K562 (cell line): ENCODE measurements at regions not wholly inside any gene's neighbourhood (a gene's known extent, or its start where the extent isn't known, plus 50 kb on each side); places are given as distances from the start of the nearest gene placed in this dataset.

ENCODE experiments used
- ATAC-seq: fragments of 200-7000 bp; cut with Tn5 transposase; 3 replicates; pipeline ENCODE4 v1.9.1; 2020; ENCODE audit warnings: moderate library complexity
- BruUV-seq: library from RNA; stranded (reverse); fragments of 400-500 nt; replicated peaks from 2 replicates; lab custom pipeline; 2021; lab: Mats Ljungman, UMichigan
- CTCF ChIA-PET: fragments of 300-600 bp; formaldehyde crosslinking; extraction: SDS; loops from one replicate; lab custom pipeline; 2021; ENCODE audit warnings: low intra/inter-chr PET ratio; lab: Yijun Ruan, JAX
- POLR2A ChIA-PET: fragments of 300-600, 350-650 bp; sonication (Branson Sonifier 250); formaldehyde crosslinking; extraction: SDS; loops from one replicate; lab custom pipeline; 2021; ENCODE audit warnings: antibody characterized with exemption, inconsistent platforms; lab: Yijun Ruan, JAX
- DNase-seq, 4 experiments: peaks; one replicate each; pipeline versions ENCODE4 v3.0.0 to v3.0.0-alpha.2; 2011 to 2018; ENCODE audit warnings: low spot score in 3 of 4, mixed read lengths in 3 of 4; ENCODE audit errors: extremely low read depth in 1 of 4
- FAIRE-seq: peaks from 2 replicates; lab custom pipeline; 2011; peaks lifted over from hg19 to GRCh38; lab: Jason Lieb, UNC
- H2AFZ ChIP-seq: 2 replicates; pipeline ENCODE4 v1.6.0; 2011; ENCODE audit warnings: low read depth, low read length, control low read depth, inconsistent platforms
- H3K27ac ChIP-seq: fragments of 200-600 bp; 3 replicates; pipeline ENCODE4 v1.8.0; 2011; ENCODE audit warnings: low read depth, mild to moderate bottlenecking, control low read depth, inconsistent platforms, low read length, moderate library complexity, mixed read lengths; ENCODE audit errors: extremely low read depth
- H3K27me3 ChIP-seq, 2 experiments: fragments of 300-600 bp in 1 of 2; 2 replicates in 1 of 2; 3 replicates in 1 of 2; pipeline versions ENCODE4 v1.6.0 to v1.8.0; 2011; ENCODE audit warnings: inconsistent platforms in 2 of 2, low read length in 2 of 2, mild to moderate bottlenecking in 1 of 2, mixed read lengths in 1 of 2, moderate library complexity in 1 of 2; ENCODE audit not compliant: control insufficient read depth in 2 of 2, insufficient read depth in 2 of 2
- H3K36me3 ChIP-seq: fragments of 300-600 bp; 3 replicates; pipeline ENCODE4 v1.8.0; 2011; ENCODE audit warnings: mild to moderate bottlenecking, low read length, inconsistent platforms; ENCODE audit not compliant: control insufficient read depth, insufficient read depth
- H3K4me1 ChIP-seq, 2 experiments: fragments of 200-600 bp in 1 of 2; replicated peaks in 1 of 2; 2 replicates in 1 of 2; 3 replicates in 1 of 2; pipeline versions ENCODE4 v1.5.1 to v1.8.0; 2011; ENCODE audit warnings: inconsistent platforms in 2 of 2, low read length in 2 of 2, mild to moderate bottlenecking in 1 of 2, mixed read lengths in 1 of 2, moderate library complexity in 1 of 2; ENCODE audit not compliant: control insufficient read depth in 2 of 2, insufficient read depth in 2 of 2
- H3K4me2 ChIP-seq: 2 replicates; pipeline ENCODE4 v1.6.1; 2011; ENCODE audit warnings: low read length, control low read depth, inconsistent platforms, mixed read lengths; ENCODE audit not compliant: insufficient read depth
- H3K4me3 ChIP-seq: fragments of 200-600 bp; sonication (generic), shearing (Covaris generic); 2 replicates; pipeline ENCODE4 v1.5.1; 2016; ENCODE audit warnings: control low read depth, inconsistent platforms
- H3K79me2 ChIP-seq: fragments of 200-600 bp; 3 replicates; pipeline ENCODE4 v1.8.0; 2011; ENCODE audit warnings: low read length, inconsistent platforms; ENCODE audit not compliant: control insufficient read depth, insufficient read depth
- H3K9ac ChIP-seq, 2 experiments: 2 replicates each; pipeline versions ENCODE4 v1.6.0 to v1.6.1; 2011; ENCODE audit warnings: low read depth in 2 of 2, low read length in 2 of 2, control low read depth in 1 of 2, inconsistent platforms in 1 of 2, mild to moderate bottlenecking in 1 of 2, mixed read lengths in 1 of 2; ENCODE audit not compliant: insufficient read depth in 1 of 2
- H3K9me1 ChIP-seq: one replicate; pipeline ENCODE4 v1.6.0; 2011; ENCODE audit warnings: inconsistent platforms, mild to moderate bottlenecking, low read length, moderate library complexity; ENCODE audit not compliant: control insufficient read depth, insufficient read depth
- H3K9me3 ChIP-seq: replicated peaks from 2 replicates; pipeline ENCODE4 v1.5.1; 2011; ENCODE audit warnings: low read depth, low read length, inconsistent platforms; ENCODE audit not compliant: control insufficient read depth, insufficient read depth
- H4K20me1 ChIP-seq: replicated peaks from 2 replicates; pipeline ENCODE4 v1.6.1; 2011; ENCODE audit warnings: low read length, inconsistent platforms, mixed read lengths; ENCODE audit not compliant: control insufficient read depth, insufficient read depth
- ARNT ChIP-seq, 2 experiments: fragments of 450-650 bp; IDR thresholded peaks; 2 replicates each; pipeline ENCODE4 v1.6.1; 2016; ENCODE audit warnings: mild to moderate bottlenecking in 1 of 2
- BRF1 ChIP-seq: IDR thresholded peaks from 3 replicates; pipeline ENCODE4 v1.6.1; 2011; ENCODE audit warnings: borderline replicate concordance, mild to moderate bottlenecking; ENCODE audit not compliant: insufficient read length; ENCODE audit errors: extremely low read depth
- CEBPG ChIP-seq, 3 experiments: fragments of 200-800 bp in 1 of 3; sonication (Bioruptor generic) in 1 of 3; sonication (generic) in 1 of 3; formaldehyde crosslinking in 1 of 3; IDR thresholded peaks in 2 of 3; conservative IDR thresholded peaks in 1 of 3; 2 replicates each; pipeline versions ENCODE4 v1.6.1 to v1.8.0; 2016 to 2022; ENCODE audit warnings: missing compliant biosample characterization in 2 of 3, missing genetic modification characterization in 2 of 3, mild to moderate bottlenecking in 1 of 3, missing genetic modification reagents in 1 of 3
- CREB1 ChIP-seq, 2 experiments: sonication (generic) in 1 of 2; formaldehyde crosslinking in 1 of 2; IDR thresholded peaks; 2 replicates each; pipeline versions ENCODE4 v1.6.1 to v1.8.0; 2012 to 2022; ENCODE audit warnings: inconsistent platforms in 1 of 2, mild to moderate bottlenecking in 1 of 2, missing genetic modification reagents in 1 of 2, moderate library complexity in 1 of 2
- DIDO1 ChIP-seq: fragments of 450-650 bp; IDR thresholded peaks from 2 replicates; pipeline ENCODE4 v1.6.1; 2016; ENCODE audit warnings: low read depth, missing biosample characterization, missing genetic modification characterization
- EWSR1 ChIP-seq: fragments of 450-650 bp; IDR thresholded peaks from 2 replicates; pipeline ENCODE4 v1.6.1; 2018; ENCODE audit warnings: borderline replicate concordance, mild to moderate bottlenecking, low read depth, moderate library complexity; ENCODE audit not compliant: partially characterized antibody
- FOXJ2 ChIP-seq: fragments of 200-800 bp; sonication (Bioruptor generic); IDR thresholded peaks from 2 replicates; pipeline ENCODE4 v1.6.1; 2016; ENCODE audit warnings: missing genetic modification characterization, missing compliant biosample characterization
- HNRNPLL ChIP-seq: fragments of 200-400 bp; formaldehyde crosslinking; IDR thresholded peaks from 2 replicates; pipeline ENCODE4 v1.6.1; 2017; ENCODE audit warnings: low read length, low read depth, mild to moderate bottlenecking; ENCODE audit not compliant: poor library complexity, severe bottlenecking
- MYBL2 ChIP-seq, 2 experiments: fragments of 450-650 bp in 1 of 2; sonication (generic) in 1 of 2; formaldehyde crosslinking in 1 of 2; IDR thresholded peaks; 2 replicates each; pipeline versions ENCODE4 v1.6.1 to v1.8.1; 2017 to 2022; ENCODE audit warnings: borderline replicate concordance in 1 of 2, inconsistent platforms in 1 of 2, low read depth in 1 of 2, mild to moderate bottlenecking in 1 of 2, missing genetic modification reagents in 1 of 2, moderate library complexity in 1 of 2
- PTTG1 ChIP-seq: fragments of 450-650 bp; IDR thresholded peaks from 2 replicates; pipeline ENCODE4 v1.6.1; 2016; ENCODE audit warnings: low read depth, mild to moderate bottlenecking, missing genetic modification characterization, missing compliant biosample characterization
- RB1 ChIP-seq: fragments of 450-650 bp; IDR thresholded peaks from 2 replicates; pipeline ENCODE4 v1.6.1; 2017; ENCODE audit warnings: low read depth, mild to moderate bottlenecking
- SRSF3 ChIP-seq: fragments of 200-400 bp; formaldehyde crosslinking; IDR thresholded peaks from 2 replicates; pipeline ENCODE4 v1.6.1; 2016; ENCODE audit warnings: mild to moderate bottlenecking, low read length, moderate library complexity; ENCODE audit not compliant: insufficient read depth
- STAT5B ChIP-seq: fragments of 250-450 bp; sonication (Bioruptor Pico); IDR thresholded peaks from 2 replicates; pipeline ENCODE4 v1.8.0; 2021; ENCODE audit warnings: mild to moderate bottlenecking, inconsistent platforms
- TAF15 ChIP-seq: fragments of 200-400 bp; formaldehyde crosslinking; IDR thresholded peaks from 2 replicates; pipeline ENCODE4 v1.6.1; 2017; ENCODE audit warnings: mild to moderate bottlenecking, low read depth, low read length, moderate library complexity
- TBP ChIP-seq: optimal IDR thresholded peaks from 2 replicates; pipeline ENCODE3; 2011; ENCODE audit warnings: low read depth, low read length, improper control_type of control experiment
- ZC3H8 ChIP-seq: fragments of 450-650 bp; IDR thresholded peaks from 2 replicates; pipeline ENCODE4 v1.6.1; 2017
- ZNF316 ChIP-seq: fragments of 450-650 bp; IDR thresholded peaks from 2 replicates; pipeline ENCODE4 v1.6.1; 2016
- ZNF592 ChIP-seq: fragments of 450-650 bp; IDR thresholded peaks from 2 replicates; pipeline ENCODE4 v1.6.1; 2017; ENCODE audit warnings: antibody characterized with exemption, mild to moderate bottlenecking
- WGBS: fragments of 100-300 bp; shearing (Covaris generic); methylation state at CpG from one replicate; pipeline ENCODE4 v1.1.6; 2016; ENCODE audit warnings: low coverage, mixed read lengths; ENCODE audit not compliant: insufficient coverage; ENCODE audit errors: missing lambda C conversion rate; 5-methylcytosine and 5-hydroxymethylcytosine counted together
- in situ Hi-C: fragments of 300-500 bp; cut with MboI; formaldehyde crosslinking; loops from 4 replicates; pipeline ENCODE4 v1.15.0; 2018; ENCODE audit warnings: inconsistent platforms, mixed read lengths
- intact Hi-C: fragments of 100-400 bp; cut with micrococcal nuclease; formaldehyde crosslinking; loops from 2 replicates; pipeline ENCODE4 v1.14.2; 2022

DNA sequence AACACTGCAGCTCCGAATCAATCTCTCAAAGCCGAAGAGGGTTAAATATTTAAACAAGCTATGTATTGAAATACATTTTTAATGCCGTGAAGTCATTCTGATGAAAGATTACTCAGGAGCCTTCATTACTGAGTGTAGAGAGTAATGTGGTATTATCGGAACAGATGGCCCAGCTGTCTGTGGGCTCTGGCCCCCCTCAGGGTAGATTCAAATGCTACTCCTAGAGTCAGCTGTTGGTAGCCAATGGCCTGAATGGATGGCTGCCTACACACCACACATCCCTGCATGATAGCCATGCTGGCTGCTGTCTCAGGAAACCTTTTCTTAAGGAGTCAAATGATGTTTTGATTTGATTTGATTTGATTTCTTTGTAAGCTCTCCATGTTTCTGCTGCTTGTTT, 732.3 kb upstream of the CELF4 start:
- in situ Hi-C loops (no loop called here), intact Hi-C loops (no loop called here)
- DNase-seq: no peak
- Histone ChIP-seq H3K27ac (no peak overlapping the region), H3K9me3 (no peaks in the 10 kb centered on the region; the same call in 1 of the 2 replicates), H3K4me3 (no peak overlapping the region), H4K20me1 (no peaks in the 10 kb centered on the region), H3K36me3 (no peaks in the 10 kb centered on the region), H3K9me1 (no peaks in the 10 kb centered on the region), H3K27me3 (no peaks in the 10 kb centered on the region), H3K9ac (no peak overlapping the region), H3K79me2 (no peaks in the 10 kb centered on the region), H3K4me2 (no peak overlapping the region), H2AFZ (no peak overlapping the region), H3K4me1 (no peaks in the 10 kb centered on the region)
- WGBS: 2% methylated on average over 4 of the region's 4 CpGs
- ChIA-PET CTCF (no interaction called here), POLR2A (no interaction called here)
- no peak for FAIRE-seq
- no TSS peak for BruUV-seq
- ATAC-seq: no peak
- TF ChIP-seq ARNT (IDR thresholded peaks at IDR 0.05): no peak
- no peak for TF ChIP-seq EWSR1
- no peak for TF ChIP-seq TAF15
- no peak for TF ChIP-seq CREB1 (IDR thresholded peaks at IDR 0.05)
- TF ChIP-seq CREB1 (CRISPR knock-in tag; IDR thresholded peaks at IDR 0.05): no peak
- TF ChIP-seq BRF1: no peak
- no peak for TF ChIP-seq ZNF592
- TF ChIP-seq HNRNPLL: no peak
- no peak for TF ChIP-seq CEBPG (CRISPR knock-in tag; IDR thresholded peaks at IDR 0.05)
- no peak for TF ChIP-seq CEBPG (tag; conservative IDR thresholded peaks at IDR 0.05 in 1 of 2, IDR thresholded peaks at IDR 0.05 in 1 of 2)
- TF ChIP-seq FOXJ2 (tag): no peak
- TF ChIP-seq STAT5B: no peak
- TF ChIP-seq ZNF316: no peak
- no peak for TF ChIP-seq DIDO1
- TF ChIP-seq RB1: no peak
- TF ChIP-seq SRSF3: no peak
- TF ChIP-seq ZC3H8: no peak
- TF ChIP-seq MYBL2 (IDR thresholded peaks at IDR 0.05; ENCODE audit: low read depth): no peak
- TF ChIP-seq MYBL2 (CRISPR knock-in tag; IDR thresholded peaks at IDR 0.05; ENCODE audit: borderline replicate concordance): no peak
- TF ChIP-seq PTTG1 (tag): no peak
- TF ChIP-seq TBP: no peak
